Mesendoderm (in vitro differentiated cells): ENCODE measurements at regions not wholly inside any gene's neighbourhood (a gene's known extent, or its start where the extent isn't known, plus 50 kb on each side); places are given as distances from the start of the nearest gene placed in this dataset.

Experiments
- DNase-seq: peaks from one replicate; pipeline ENCODE4 v3.0.0; 2013
- H2AK5ac ChIP-seq: 2 replicates; pipeline ENCODE4 v1.6.1; 2013; ENCODE audit warnings: low read length, inconsistent platforms
- H2BK120ac ChIP-seq: 2 replicates; pipeline ENCODE4 v1.6.1; 2013; ENCODE audit warnings: low read depth, mild to moderate bottlenecking, low read length, moderate library complexity, mixed read lengths
- H2BK15ac ChIP-seq: replicated peaks from 2 replicates; pipeline ENCODE4 v1.6.1; 2013; ENCODE audit warnings: low read depth, mild to moderate bottlenecking, moderate library complexity
- H2BK5ac ChIP-seq: 2 replicates; pipeline ENCODE4 v1.6.1; 2013; ENCODE audit warnings: low read length, inconsistent platforms
- H3K18ac ChIP-seq: 2 replicates; pipeline ENCODE4 v1.6.1; 2013; ENCODE audit warnings: mild to moderate bottlenecking, low read length, mixed read lengths
- H3K23ac ChIP-seq: one replicate; pipeline ENCODE4 v1.6.1; 2013; ENCODE audit warnings: low read length
- H3K27ac ChIP-seq: 2 replicates; pipeline ENCODE4 v1.5.1; 2013; ENCODE audit warnings: low read depth, mild to moderate bottlenecking, inconsistent platforms, low read length, moderate library complexity
- H3K27me3 ChIP-seq: 2 replicates; pipeline ENCODE4 v1.6.1; 2013; ENCODE audit warnings: low read length, control low read depth, mild to moderate bottlenecking, inconsistent platforms; ENCODE audit not compliant: insufficient read depth, poor library complexity
- H3K36me3 ChIP-seq: 2 replicates; pipeline ENCODE4 v1.6.1; 2013; ENCODE audit warnings: low read length, inconsistent platforms; ENCODE audit not compliant: control insufficient read depth, insufficient read depth
- H3K4ac ChIP-seq: one replicate; pipeline ENCODE4 v1.6.1; 2013; ENCODE audit warnings: low read depth, mild to moderate bottlenecking, low read length, moderate library complexity
- H3K4me1 ChIP-seq: 2 replicates; pipeline ENCODE4 v1.6.1; 2013; ENCODE audit warnings: low read depth, low read length, inconsistent platforms; ENCODE audit not compliant: control insufficient read depth
- H3K4me2 ChIP-seq: 2 replicates; pipeline ENCODE4 v1.6.1; 2013; ENCODE audit warnings: low read length
- H3K4me3 ChIP-seq: 2 replicates; pipeline ENCODE4 v1.5.1; 2013; ENCODE audit warnings: mild to moderate bottlenecking, low read length
- H3K56ac ChIP-seq: one replicate; pipeline ENCODE4 v1.6.1; 2013; ENCODE audit warnings: low read length
- H3K79me1 ChIP-seq: 2 replicates; pipeline ENCODE4 v1.6.1; 2013; ENCODE audit warnings: low read length, inconsistent platforms
- H3K79me2 ChIP-seq: 2 replicates; pipeline ENCODE4 v1.6.1; 2013; ENCODE audit warnings: mild to moderate bottlenecking, low read length; ENCODE audit not compliant: control insufficient read depth, insufficient read depth
- H3K9ac ChIP-seq: 2 replicates; pipeline ENCODE4 v1.6.1; 2013; ENCODE audit warnings: low read length, inconsistent platforms
- H4K5ac ChIP-seq: one replicate; pipeline ENCODE4 v1.6.1; 2013; ENCODE audit warnings: low read length
- H4K8ac ChIP-seq: one replicate; pipeline ENCODE4 v1.6.1; 2013; ENCODE audit warnings: low read depth, mild to moderate bottlenecking, control low read depth, low read length, moderate library complexity
- WGBS: extraction: QIAGEN DNeasy Blood & Tissue Kit; methylation state at CpG from one replicate; pipeline ENCODE4 v1.1.7; 2013; ENCODE audit warnings: low lambda C conversion rate, missing lambda C conversion rate; ENCODE audit not compliant: insufficient coverage; ENCODE audit errors: extremely low coverage; 5-methylcytosine and 5-hydroxymethylcytosine counted together

DNA sequence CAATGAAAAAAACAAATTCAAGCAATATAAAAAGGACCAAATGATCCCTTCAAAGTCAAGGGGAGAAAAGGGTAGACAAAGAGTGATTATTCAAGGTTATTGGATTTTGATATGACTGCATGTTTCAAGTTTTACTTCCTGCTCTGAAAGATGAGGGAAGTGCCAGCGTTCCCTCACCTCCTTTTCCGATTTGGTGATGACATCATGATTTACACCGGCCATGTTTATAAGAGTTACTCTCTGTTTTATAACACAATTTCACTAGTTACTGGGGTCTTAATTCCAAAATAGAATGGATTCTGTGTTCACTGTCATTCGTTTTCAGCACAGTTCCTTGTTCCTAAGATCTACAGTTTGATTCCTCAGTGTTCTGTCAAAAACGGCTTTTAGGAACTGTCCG is 60.5 kb upstream of the CPXM2 start:
- Histone ChIP-seq H3K27ac (no peak overlapping the region), H2AK5ac (no peak overlapping the region), H3K4me2 (no peak overlapping the region), H4K8ac (no peak overlapping the region), H2BK5ac (no peak overlapping the region), H3K4me1 (no peaks in the 10 kb centered on the region), H2BK15ac (no peak overlapping the region), H3K4ac (no peak overlapping the region), H3K27me3 (no peaks in the 10 kb centered on the region), H3K18ac (no peak overlapping the region), H3K79me2 (no peaks in the 10 kb centered on the region), H3K23ac (no peak overlapping the region), H3K9ac (no peak overlapping the region), H4K5ac (no peak overlapping the region), H3K36me3 (no peaks in the 10 kb centered on the region), H3K4me3 (no peak overlapping the region), H2BK120ac (no peak overlapping the region), H3K56ac (no peak overlapping the region), H3K79me1 (no peaks in the 10 kb centered on the region)
- no CpG with 5 or more reads among the region's 6 CpGs for WGBS
- no peak for DNase-seq

DNA sequence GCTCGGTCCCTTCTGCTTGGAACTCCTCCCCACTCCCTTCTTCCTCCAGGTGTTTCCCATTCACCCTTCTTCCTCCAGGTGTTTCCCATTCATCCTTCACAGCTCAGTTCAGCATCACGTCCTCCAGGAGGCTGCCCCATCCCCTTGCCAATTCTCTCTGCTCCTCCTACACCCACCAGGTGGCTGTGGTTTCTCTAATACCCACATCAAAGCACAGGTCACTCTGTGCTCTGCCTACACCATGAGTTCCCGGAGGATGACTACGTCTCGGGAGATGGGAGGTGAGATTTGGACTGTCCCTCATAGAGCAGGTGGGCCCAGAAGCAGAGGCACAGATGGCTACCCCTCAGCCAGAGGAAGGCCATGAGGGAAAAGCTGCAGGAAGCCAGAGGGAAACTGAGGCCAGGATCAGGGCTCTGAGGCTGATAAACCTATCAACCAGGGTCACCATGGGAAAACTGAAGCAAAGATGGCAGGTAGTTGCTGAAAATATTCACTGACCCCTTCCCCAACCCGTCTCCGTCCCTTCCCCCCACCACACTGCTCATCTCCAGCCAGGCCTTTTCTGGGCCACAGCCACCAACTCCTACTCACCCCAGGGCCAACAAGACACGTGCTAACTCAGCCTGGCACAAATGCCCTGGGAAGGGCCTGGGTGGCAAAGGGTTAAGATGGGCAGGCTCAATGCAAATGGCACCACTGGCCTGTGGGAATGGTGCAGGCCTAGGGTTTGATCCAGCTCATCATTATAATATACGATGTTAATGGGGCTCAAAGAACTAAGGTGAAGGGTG is 56.6 kb upstream of the CPXM2 start:
- no peak overlapping the region for H4K5ac ChIP-seq
- H4K8ac ChIP-seq: no peak overlapping the region
- no peak overlapping the region for H3K9ac ChIP-seq
- H3K27ac ChIP-seq: no peak overlapping the region
- no peaks in the 10 kb centered on the region for H3K79me1 ChIP-seq
- H3K79me2 ChIP-seq: no peaks in the 10 kb centered on the region
- peak overlapping the region; percentile 45 for H3K23ac ChIP-seq
- no peak overlapping the region for H3K18ac ChIP-seq
- no peak overlapping the region for H2AK5ac ChIP-seq
- H2BK5ac ChIP-seq: no peak overlapping the region
- H3K27me3 ChIP-seq: no peaks in the 10 kb centered on the region
- no peaks in the 10 kb centered on the region for H3K36me3 ChIP-seq
- no peak overlapping the region for H3K4me2 ChIP-seq
- no peak overlapping the region for H3K56ac ChIP-seq
- no peak overlapping the region for H2BK120ac ChIP-seq
- no peak for DNase-seq
- H3K4me1 ChIP-seq: no peaks in the 10 kb centered on the region
- no peak overlapping the region for H3K4ac ChIP-seq
- no peak overlapping the region for H3K4me3 ChIP-seq
- no peak overlapping the region for H2BK15ac ChIP-seq
- WGBS: no CpG with 5 or more reads among the region's 9 CpGs

DNA sequence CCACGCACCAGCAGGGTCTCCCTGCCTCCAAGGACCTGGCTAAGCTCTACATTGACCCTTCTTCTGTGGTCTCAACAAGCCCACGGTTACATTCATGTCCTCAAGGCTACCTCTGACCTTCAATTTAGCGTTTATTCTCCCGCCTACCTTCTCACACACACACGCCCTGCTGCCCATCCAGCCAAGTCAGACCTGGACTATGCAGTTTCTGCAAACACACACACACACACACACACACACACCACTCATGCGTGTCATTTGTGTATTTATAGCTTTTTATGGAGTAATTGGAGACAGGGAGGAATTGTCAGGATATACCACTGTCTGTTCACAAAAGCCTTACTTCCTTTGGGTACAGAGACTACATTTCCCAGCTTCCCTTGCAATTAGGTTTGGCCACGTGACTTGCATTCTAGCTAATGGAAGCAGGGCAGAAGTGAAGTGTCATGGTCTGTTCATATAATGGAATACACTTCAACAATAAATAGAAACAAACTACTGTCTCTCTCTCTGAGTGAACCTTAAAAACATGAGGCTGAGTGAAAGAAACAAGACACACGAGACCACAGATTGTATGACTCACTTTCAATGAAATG is 53.8 kb upstream of the CPXM2 start:
- Histone ChIP-seq H3K27me3 (no peaks in the 10 kb centered on the region), H3K9ac (no peak overlapping the region), H3K4me3 (no peak overlapping the region), H3K79me1 (no peaks in the 10 kb centered on the region), H3K36me3 (no peaks in the 10 kb centered on the region), H2BK15ac (no peak overlapping the region), H3K4ac (no peak overlapping the region), H3K56ac (no peak overlapping the region), H3K4me1 (peaks cover 5% of the 10 kb centered on the region), H3K18ac (no peak overlapping the region), H3K23ac (no peak overlapping the region), H3K79me2 (no peaks in the 10 kb centered on the region), H2AK5ac (no peak overlapping the region), H4K8ac (no peak overlapping the region), H2BK5ac (no peak overlapping the region), H2BK120ac (no peak overlapping the region), H4K5ac (no peak overlapping the region), H3K27ac (no peak overlapping the region), H3K4me2 (no peak overlapping the region)
- DNase-seq: peak; percentile 82
- no CpG with 5 or more reads among the region's 8 CpGs for WGBS

DNA sequence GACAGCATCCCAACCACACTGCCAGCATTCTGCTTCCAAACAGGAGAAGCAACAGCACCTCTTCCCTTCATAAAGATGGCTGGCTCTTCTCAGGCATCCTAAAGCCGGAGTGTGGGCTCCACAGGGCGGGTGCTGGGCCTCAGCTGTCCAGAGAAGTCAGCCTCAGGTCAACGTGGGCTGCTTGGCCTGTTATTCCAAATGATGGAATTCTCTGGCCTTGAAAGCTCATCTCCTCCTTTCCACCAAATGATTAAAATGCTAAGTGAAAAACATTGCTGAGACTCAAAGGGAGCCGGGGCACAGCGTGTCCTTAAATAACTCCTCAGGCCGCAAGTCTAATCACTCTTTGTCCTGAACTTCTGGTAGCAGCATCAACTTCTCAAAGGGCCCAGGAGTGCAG is 53.1 kb upstream of the CPXM2 start:
- no peak overlapping the region for H2BK120ac ChIP-seq
- H3K4me3 ChIP-seq: no peak overlapping the region
- WGBS: no CpG with 5 or more reads among the region's 6 CpGs
- no peak overlapping the region for H3K9ac ChIP-seq
- H3K56ac ChIP-seq: no peak overlapping the region
- H3K4ac ChIP-seq: no peak overlapping the region
- no peak for DNase-seq
- no peaks in the 10 kb centered on the region for H3K36me3 ChIP-seq
- no peak overlapping the region for H3K23ac ChIP-seq
- H3K27me3 ChIP-seq: no peaks in the 10 kb centered on the region
- no peak overlapping the region for H3K27ac ChIP-seq
- H4K8ac ChIP-seq: no peak overlapping the region
- H3K79me2 ChIP-seq: no peaks in the 10 kb centered on the region
- no peak overlapping the region for H3K18ac ChIP-seq
- no peak overlapping the region for H4K5ac ChIP-seq
- peaks cover 5% of the 10 kb centered on the region for H3K4me1 ChIP-seq
- no peak overlapping the region for H3K4me2 ChIP-seq
- no peaks in the 10 kb centered on the region for H3K79me1 ChIP-seq
- no peak overlapping the region for H2AK5ac ChIP-seq
- no peak overlapping the region for H2BK15ac ChIP-seq
- H2BK5ac ChIP-seq: no peak overlapping the region

DNA sequence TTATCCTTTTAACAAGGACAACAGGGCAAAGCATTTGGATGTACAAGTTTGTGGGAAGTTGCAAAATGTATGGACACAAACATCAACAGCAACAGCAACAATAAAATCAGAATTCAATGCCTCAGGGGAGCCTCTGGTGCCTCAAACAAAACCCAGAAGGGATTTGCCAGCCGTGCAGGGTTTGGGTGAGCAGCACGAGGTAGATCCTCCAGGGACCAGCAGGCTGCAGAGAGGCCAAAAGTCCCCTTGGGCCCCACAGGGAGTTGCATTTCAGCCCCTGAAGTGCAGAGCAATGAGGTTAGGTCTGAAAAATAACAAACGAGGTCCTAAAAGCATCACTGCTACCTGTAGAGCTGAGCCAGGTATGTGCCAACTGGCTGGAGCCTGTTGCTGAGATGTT is 51.7 kb upstream of the CPXM2 start:
- H3K23ac ChIP-seq: no peak overlapping the region
- H3K27me3 ChIP-seq: no peaks in the 10 kb centered on the region
- H3K4me3 ChIP-seq: no peak overlapping the region
- H3K27ac ChIP-seq: no peak overlapping the region
- H2BK5ac ChIP-seq: no peak overlapping the region
- no peak overlapping the region for H2BK120ac ChIP-seq
- no peak overlapping the region for H2BK15ac ChIP-seq
- H3K9ac ChIP-seq: no peak overlapping the region
- no peak overlapping the region for H3K4me2 ChIP-seq
- DNase-seq: no peak
- no peak overlapping the region for H3K4ac ChIP-seq
- peaks cover 5% of the 10 kb centered on the region for H3K4me1 ChIP-seq
- no CpG with 5 or more reads among the region's 3 CpGs for WGBS
- no peak overlapping the region for H2AK5ac ChIP-seq
- no peak overlapping the region for H3K18ac ChIP-seq
- no peaks in the 10 kb centered on the region for H3K79me1 ChIP-seq
- H4K8ac ChIP-seq: no peak overlapping the region
- H3K36me3 ChIP-seq: no peaks in the 10 kb centered on the region
- no peak overlapping the region for H4K5ac ChIP-seq
- no peak overlapping the region for H3K56ac ChIP-seq
- H3K79me2 ChIP-seq: no peaks in the 10 kb centered on the region
